Embryonic facial prominence (tissue), 1 donor: ENCODE measurements at regions not wholly inside any gene's neighbourhood (a gene's known extent, or its start where the extent isn't known, plus 50 kb on each side); places are given as distances from the start of the nearest gene placed in this dataset.

ENCODE experiments used
- DNase-seq: peaks from one replicate; pipeline ENCODE4 v3.0.0-alpha.2; 2016; ENCODE audit errors: extremely low spot score

DNA sequence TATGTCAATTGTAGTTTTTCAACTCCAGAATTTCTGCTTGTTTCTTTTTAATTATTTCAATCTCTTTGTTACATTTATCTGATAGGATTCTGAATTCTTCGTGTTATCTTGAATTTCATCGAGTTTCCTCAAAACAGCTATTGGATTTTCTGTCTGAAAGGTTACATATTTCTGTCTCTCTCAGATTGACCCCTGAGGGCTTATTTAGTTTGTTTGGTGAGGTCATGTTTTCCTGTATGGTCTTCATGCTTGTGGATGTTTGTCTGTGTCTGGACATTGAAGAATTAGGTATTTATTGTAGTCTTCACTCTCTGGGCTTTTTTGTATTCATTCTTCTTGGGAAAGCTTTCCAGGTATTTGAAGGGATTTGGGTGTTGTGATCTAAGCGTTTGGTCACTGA, 85.6 kb downstream of the SNAPC1 start:
- no peak for DNase-seq

DNA sequence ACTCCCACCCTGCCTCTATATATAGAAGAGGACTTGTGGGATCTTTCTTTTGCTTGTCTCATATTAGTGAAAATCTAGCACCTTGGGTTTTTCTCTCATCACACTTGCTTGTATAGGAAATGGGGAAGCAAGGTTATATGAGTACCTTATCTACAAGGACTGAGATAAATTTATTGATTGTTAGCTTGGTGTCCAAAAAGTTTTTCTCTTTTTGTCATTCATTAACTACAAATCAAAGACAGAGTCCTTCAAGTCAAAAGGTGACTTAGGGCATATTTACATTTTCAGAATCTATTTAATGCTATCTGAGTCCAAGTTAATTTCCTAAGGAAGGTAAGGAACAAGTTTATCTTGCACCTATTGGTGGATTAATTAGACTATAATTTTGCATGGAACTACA, 92.7 kb downstream of the SNAPC1 start:
- no peak for DNase-seq

DNA sequence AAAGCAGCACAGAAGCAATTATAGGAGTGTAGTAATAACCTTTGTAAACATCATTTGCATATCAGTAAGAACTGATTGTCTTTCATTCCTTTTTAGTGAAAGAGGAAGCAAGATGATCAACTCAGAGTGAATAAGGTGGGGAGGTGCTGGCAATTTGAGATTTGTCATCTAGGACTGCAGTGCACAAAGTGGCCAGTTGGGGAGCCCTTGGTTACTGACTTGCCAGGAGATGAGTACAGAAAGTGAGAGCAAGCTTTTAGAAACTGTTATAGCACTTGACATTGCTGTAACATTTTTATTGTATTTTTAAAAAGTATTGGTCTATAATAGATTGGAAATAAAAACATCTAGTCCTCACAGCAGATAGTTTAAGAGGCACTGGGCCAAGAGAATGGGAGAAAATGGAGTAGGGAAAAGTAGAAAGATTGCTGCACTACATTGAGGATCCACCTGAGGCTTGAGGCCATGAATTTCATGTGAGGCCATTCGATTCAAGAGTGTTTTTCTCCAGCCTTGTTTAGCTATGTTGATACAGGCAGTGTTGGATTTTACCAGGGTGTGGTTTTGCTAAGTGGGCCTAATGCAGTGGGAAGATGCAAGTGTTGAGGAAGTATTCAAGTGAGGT, 98.2 kb downstream of the SNAPC1 start:
- DNase-seq = no peak

DNA sequence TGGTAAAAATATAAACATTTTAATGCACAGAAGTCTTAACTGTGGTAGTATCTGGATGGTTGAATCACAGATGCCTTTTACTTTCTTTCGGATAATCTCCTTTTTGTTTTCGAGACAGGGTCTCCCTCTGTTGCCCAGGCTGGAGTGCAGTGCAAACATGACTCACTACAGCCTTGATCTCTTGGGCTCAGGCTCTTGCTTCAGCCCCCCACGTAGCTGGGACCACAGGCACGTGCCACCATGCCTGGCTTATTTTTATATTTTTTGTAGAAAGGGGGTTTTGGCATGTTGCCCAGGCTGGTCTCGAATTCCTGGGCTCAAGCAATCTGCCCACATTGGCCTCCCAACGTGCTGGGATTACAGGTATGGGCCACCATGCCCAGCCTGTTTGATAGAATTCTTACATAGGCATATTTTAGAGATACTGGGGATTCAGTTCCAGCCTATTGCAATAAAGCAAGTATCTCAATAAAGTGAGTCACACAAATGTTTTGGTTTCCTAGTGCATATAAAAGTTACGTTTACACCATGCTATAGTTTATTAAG, 99.2 kb downstream of the SNAPC1 start:
- DNase-seq = no peak

DNA sequence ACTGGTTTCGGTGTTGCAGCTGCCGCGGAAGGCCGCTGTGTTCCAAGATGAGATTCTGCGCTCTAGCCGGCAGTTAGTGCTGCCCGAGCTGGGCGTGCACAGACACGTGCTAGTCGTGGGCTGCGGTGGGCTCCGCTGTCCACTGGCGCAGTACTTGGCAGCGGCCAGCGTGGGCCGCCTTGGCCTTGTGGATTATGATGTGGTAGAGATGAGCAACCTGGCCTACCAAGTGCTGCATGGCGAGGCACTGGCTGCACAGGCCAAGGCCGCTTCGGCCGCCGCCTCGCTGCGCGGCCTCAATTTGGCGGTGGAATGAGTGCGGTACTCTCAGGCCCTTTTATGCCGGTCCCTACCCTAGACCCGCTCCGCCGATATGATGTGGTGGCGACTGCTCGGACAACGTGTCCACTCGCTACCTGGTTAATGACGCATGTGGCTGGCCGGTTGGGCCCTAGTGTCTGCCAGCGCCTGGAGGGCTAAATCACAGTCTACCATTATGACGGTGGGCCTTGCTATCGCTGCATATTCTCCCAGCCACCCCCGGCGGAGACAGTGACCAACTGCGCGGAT, 102.2 kb downstream of the SNAPC1 start:
- no peak for DNase-seq

DNA sequence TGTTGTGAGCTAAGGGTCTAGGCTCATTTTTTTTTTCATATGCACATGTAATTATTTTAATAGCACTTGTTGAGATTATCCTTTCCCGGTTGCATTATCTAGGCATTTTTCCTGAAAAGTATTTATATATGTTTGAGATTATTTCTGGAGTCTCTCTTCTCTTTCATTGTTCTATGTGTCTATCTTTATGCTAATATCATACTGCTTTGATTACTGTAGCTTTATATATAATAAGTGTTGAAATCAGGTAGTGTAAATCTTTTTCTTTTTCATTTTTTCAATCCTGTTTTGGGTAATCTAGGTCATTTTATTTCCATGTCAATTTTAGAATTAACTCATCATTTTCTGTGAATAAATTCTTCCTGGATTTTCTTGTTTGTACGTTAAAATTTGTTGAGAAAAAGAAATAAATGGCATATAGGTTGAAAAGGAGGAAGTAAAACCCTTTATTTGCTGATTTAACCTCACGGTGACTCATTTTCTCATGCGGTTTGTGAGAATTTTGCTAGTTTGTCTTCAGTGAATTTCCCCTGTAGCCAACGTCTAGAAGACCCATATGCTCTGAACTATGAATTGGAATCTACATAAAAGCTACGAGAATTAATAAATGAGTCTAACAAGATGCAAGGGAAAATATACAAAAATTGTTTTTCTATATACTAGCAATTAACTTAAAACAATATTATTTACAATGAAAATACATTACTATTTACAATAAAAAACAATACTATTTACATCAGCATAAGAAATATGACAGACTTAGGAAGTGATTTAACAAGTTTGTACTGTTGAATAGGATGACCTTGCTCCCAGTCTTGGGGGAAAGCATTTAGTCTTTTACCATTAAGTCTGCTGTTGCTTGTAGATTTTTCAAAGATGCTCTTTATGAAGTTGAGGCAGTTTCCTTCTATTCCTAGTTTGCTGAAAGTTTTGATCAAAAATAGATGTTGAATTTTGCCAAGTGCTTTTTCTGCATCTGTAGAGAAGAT, 105.0 kb downstream of the SNAPC1 start:
- DNase-seq = no peak

DNA sequence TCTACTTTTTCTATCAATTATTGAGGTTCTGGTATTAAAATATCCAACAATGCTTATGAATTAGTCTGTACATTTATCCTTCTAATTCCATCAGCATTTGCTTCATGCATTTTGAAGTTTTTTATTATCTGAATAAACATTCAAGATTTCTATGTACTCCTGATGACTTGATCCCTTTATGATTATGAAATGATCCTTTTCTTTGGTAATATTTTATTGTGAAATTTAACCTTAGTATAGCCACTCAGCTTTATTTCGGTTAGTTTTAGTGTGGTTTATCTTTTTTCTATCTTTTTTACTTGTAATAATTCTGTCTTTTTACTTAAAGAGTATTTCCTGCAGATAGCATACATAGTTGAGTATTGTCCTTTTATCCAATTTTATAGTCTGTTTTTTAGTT, 106.6 kb downstream of the SNAPC1 start:
- no peak for DNase-seq

DNA sequence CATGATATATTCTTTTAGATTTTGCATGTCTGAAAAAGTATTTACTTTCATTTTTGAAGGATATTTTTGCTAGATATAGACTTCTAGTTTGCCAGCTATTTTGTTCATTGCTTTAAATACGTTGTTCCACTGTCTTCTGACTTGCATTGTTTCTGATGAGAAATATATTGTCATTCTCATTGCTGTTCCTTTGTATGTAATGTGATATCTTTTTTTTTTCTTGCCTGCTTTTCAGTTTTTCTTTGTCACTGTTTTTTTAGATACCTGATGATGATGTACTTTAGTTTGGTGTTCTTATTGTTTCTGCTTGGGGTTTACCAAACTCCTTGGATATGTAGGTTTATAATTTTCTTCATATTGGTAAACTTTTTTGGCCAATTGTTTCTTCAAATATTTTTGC, 107.9 kb downstream of the SNAPC1 start:
- DNase-seq = no peak

DNA sequence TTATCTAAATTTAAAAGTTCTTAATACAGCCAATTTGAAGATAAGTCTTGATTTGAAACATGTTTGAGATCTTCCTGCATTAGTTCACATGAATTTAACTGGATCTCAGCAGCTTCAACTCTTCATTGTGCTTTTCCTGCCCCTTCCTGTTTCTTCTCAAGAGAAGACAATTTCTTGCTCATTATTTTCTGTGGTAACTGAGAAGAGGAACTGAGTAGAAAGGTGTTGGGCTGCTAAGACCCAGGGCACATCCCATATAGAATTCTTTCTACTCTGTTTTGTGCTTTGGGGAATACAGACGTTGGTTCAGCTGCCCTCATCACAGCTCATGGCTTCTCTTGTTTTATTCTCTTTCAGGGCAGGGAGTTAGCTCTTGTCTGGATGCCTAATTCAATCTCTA, 110.2 kb downstream of the SNAPC1 start:
- DNase-seq = no peak

DNA sequence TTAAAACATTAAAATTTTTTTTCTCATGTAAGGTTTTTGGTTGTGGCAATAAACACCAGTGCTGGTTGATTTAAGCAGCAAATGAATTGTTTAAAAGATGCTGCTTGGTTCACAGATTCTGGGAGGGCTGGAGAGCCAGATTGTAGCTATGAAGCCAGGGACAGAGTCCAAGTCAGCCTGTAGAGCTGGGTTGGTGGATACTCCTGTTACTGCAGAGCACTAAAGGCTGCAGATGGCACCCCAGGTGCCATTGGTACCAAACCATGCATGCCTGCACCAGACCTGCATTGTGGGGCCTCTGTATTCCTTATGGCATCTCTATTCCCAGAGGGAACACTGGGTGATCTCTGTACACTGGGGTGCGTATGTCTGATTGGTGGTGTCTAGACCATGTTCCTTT, 113.3 kb downstream of the SNAPC1 start:
- DNase-seq = no peak

DNA sequence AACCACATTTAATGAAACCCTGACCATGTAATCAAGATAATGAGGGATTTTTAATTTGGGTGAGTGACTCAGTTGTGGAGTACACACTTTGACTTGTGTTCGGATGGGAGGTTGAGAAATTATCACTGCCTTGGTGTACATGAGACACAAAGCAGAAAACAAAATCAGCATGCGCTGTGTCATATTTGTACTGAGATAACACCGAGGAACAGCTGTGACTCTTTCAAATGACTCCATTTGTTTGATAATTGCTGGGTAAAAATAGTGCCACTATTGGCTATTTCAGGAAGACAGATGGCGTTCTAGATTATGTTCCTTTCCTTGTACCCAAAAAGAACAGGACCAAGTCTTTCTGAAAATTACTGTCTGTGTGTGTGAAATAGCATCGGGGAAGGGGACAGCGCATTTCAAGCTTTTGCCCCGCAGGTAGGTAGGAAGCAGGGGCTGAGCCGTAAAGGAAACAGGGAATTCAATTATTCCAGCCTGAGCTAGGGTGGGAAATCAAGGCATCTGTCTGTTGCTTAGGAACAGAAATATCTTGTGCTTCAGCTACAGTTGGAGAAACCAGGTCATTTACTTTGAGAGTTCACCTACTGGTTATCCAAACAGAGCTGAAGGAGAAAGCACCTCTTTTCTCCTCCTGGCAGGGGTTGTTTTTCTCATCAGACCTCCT, 114.3 kb downstream of the SNAPC1 start:
- no peak for DNase-seq

DNA sequence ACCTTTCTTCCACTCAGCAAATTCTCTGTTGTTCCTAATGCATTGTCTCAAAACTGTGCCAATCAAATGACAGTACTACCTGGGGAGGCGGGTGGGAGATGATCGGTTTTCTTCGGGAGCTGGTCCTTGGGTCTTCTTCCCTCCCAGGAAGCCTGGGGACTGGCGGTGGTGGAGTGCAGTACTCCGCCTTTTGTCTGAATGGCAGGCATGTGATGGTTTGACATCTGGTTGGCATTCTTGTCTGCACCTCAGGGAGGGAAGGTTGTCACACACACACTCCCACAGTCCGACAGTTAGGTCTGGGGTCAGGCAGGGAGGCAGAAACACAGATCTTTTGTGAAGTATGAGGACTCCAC, 114.8 kb downstream of the SNAPC1 start:
- no peak for DNase-seq

DNA sequence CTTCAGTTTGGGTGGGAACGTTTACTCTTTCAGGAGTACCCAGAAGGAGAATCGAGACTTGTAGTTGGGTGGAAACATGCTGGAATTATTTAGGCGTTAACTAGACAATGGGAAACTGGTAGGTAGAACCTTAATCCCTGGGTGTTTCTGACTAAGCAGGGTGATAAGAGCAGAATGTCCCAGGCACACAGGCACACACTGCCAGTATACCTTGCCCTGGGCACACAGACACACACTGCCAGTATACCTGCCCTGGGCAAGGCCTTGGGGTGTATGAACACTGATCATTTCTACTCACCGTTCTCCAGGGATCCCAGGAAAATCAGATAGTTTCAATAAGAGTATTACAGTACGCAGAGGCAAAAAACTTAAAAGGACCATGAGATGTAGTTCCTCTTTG, 115.5 kb downstream of the SNAPC1 start:
- DNase-seq = no peak

DNA sequence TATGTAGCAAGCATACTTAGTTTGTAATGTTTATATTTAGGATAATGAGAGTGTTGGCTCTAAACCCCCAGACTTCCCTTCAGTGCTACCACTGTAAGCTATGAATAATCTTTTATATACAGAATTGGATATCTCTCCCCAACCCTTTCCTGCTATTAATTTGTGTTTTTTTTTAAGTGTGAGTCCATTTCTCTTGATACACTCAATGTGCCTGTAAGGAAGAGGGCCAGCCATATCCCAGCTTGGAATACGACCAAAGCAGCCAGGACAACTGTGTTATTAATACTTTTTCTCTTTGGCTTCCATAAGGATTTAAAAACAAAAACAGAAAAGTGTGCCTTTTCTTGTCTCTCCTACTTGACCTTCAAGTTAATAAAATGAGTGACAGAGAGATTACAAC, 116.7 kb downstream of the SNAPC1 start:
- no peak for DNase-seq

DNA sequence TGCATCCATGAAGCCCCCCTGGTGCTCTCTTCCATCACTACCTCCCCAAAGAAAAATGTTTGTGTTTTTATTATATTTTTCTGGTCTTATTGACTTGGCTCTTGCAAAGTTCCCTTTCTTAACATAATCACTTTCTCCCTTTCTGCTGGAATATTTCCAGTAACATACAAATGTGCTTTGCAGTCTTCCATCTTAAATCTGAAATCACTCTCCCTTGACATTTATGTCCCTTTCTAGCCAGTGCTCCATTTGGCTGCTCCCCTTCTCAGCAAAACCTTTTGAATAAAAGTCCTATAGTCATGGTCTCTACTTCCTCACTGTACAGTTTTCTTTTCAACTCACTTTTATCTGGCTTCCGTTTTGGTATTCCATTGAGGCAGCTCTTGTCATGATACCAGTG, 118.8 kb downstream of the SNAPC1 start:
- DNase-seq = no peak

DNA sequence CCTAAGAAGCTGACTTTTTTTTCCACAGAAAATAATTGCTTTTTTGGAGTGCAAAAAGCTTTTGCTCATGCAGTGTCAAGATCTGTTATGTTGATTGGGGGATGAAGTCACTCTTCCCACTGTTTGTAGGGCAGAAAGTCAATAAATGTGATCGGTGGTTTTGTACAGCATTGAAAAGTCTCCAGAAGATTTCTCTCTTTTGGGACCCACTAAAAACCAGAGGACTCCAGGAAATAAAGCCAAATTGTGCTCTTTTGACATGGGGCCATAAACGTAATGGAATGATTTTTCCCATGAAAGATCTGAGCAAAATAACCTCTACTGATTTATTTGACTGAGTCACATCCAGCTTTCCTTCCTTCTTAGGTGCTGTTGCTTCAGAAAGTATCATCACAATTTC, 122.5 kb downstream of the SNAPC1 start:
- no peak for DNase-seq

DNA sequence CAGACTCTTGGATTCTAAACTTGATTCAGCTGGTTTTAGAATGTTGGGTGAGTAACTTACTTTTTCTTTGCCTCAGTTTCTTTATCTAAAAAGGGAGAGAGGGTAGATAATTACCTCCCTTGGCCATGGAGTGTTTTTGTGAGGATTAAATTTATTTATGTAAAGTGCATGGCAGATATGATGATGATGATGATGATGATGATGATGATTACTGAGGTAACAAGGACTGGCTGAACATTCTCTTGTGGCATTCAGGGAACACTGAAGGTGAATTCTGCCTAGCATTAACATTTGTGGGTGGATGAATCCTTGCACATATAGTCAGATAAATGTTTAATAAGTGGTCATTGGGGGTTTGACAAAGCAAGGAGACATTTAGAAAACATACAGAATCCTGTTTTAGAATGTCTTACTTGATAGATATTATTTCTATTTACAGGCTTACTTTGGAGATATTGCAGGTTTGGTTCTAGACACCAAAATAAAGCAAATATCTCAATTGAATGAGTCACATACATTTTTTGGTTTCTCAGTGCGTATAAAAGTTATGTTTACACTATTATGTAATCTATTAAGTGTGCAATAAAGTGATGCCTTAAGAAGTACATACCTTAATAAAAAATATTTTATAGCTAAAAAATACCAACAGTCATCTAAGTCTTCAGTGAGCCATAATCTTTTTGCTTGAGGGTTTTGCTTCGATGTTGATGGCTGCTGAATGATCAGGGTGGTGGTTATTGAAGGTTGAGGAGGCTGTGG, 123.2 kb downstream of the SNAPC1 start:
- DNase-seq = no peak

DNA sequence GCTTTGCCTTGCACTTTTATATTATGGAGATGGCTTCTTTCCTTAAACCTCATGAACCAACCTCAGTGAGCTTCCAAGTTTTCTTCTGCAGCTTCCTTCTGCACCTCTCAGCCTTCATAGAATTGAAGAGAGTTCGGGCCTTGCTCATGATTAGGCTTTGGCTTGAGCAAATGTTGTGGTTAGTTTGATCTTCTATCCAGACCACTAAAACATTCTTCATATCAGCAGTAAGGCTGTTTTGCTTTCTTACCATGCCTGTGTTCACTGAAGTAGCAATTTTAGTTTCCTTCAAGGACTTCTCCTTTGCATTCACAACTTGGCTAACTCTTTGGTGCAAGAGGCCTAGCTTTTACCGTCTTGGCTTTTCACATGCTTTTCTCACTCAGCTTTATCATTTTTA, 125.4 kb downstream of the SNAPC1 start:
- no peak for DNase-seq

DNA sequence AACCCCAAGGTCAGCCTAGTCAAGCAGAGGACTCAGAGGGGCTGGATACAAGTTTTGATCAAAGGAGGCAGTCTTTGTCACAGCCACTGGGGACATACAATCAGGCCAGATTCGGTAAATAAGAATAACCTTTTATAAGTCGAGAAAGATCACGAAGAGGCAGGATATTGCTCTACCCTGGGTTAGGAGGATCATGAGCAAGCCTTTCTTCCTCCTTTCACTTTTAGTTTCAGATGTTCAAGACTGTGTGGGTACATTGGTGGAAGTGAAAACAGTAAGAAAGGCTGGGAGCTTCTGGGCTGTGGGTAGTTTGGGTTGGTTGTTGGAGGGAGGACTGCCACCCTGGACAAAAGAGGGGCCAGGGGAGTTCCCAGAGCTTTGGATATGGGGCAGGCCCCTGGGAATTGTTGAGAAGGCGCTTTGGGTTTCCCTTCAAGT, 127.7 kb downstream of the SNAPC1 start:
- DNase-seq = no peak

DNA sequence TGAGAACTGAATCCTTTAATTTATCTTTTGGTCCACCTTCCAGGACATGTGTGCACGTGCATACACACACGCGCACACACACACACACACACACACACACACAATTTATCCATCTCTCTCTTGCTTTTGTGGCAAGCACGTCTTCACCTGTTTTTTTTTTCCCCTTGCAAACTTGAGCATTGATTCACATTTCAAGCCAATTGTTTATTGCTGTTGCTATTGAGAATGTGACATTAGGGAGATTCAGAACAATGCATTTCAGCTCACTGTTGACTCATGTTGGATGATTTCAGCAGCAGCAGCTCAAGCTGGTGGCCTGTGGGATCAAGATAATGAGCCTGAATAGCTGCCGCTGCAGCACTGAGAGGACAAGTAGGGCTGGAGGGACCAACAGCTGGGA, 128.9 kb downstream of the SNAPC1 start:
- DNase-seq = no peak

DNA sequence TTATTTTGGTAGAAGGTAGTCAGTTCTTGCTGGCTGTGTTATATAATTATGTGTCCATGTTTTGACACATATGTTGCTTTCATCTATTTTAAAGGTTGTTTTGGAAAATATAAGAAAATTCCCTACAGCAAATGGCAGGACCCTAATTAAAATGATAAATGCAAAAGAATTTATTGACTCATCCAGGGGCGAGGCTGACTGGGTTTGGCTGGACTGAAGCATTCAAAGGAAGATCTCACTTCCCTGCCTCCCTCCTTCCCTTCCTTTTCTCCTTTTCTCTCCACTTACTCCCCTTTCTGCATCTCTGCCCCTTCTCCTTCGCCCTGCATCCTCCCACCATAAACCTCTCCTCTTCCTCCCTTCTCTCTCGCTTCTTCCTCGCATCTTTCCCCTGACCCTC, 129.6 kb downstream of the SNAPC1 start:
- no peak for DNase-seq
